PC-9 (cell line): ENCODE measurements at regions not wholly inside any gene's neighbourhood (a gene's known extent, or its start where the extent isn't known, plus 50 kb on each side); places are given as distances from the start of the nearest gene placed in this dataset.

Experiments
- CTCF ChIP-seq: fragments of 200-600 bp; sonication (generic); conservative IDR thresholded peaks from 2 replicates; pipeline ENCODE4 v1.6.1; 2017; ENCODE audit warnings: mixed run types, antibody characterized with exemption, mild to moderate bottlenecking, moderate library complexity
- EZH2 ChIP-seq: fragments of 200-600 bp; sonication (generic); IDR thresholded peaks from 2 replicates; pipeline ENCODE4 v1.8.0; 2017; ENCODE audit warnings: antibody characterized with exemption, low read depth

GRCh38 chr4:59247032-59247431 is 1953.1 kb upstream of the ADGRL3 start:
- TF ChIP-seq CTCF (peak; percentile 52), EZH2 (no peak)
